CD4-positive, alpha-beta T cell (primary cell): ENCODE measurements at regions not wholly inside any gene's neighbourhood (a gene's known extent, or its start where the extent isn't known, plus 50 kb on each side); places are given as distances from the start of the nearest gene placed in this dataset.

Source experiments
- ATAC-seq: fragments of 200-7000 bp; cut with Tn5 transposase; one replicate; pipeline ENCODE4 v1.10.0; 2022; ENCODE audit warnings: mild to moderate bottlenecking; ENCODE audit not compliant: poor library complexity
- CTCF ChIA-PET: fragments of 350-600 bp; sonication (Branson Sonifier 250); formaldehyde crosslinking; loops from one replicate; lab custom pipeline; 2021; ENCODE audit warnings: antibody characterized with exemption, inconsistent platforms; lab: Charles Lee
- POLR2A ChIA-PET: fragments of 350-600 bp; sonication (Branson Sonifier 250); formaldehyde crosslinking; loops from one replicate; lab custom pipeline; 2021; ENCODE audit warnings: antibody characterized with exemption, inconsistent platforms; lab: Charles Lee
- DNase-seq, 14 experiments: peaks; one replicate each; pipeline ENCODE4 v3.0.0-alpha.2; 2013 to 2020; ENCODE audit warnings: mixed read lengths in 2 of 14
- H3K27ac ChIP-seq, 2 donors: one replicate each; pipeline versions ENCODE4 v1.5.1 to v1.7.0; 2013; ENCODE audit warnings: low read length in 2 of 2, low read depth in 1 of 2, mild to moderate bottlenecking in 1 of 2
- H3K27me3 ChIP-seq, 2 experiments: 1 replicate in 1 of 2; 2 replicates in 1 of 2; pipeline versions ENCODE4 v1.6.1 to v1.7.0; 2013; ENCODE audit warnings: low read length in 2 of 2, control low read depth in 1 of 2, mild to moderate bottlenecking in 1 of 2, moderate library complexity in 1 of 2; ENCODE audit not compliant: insufficient read depth in 2 of 2, control insufficient read depth in 1 of 2
- H3K36me3 ChIP-seq: one replicate; pipeline ENCODE4 v1.6.1; 2013; ENCODE audit warnings: low read length, control low read depth; ENCODE audit not compliant: insufficient read depth
- H3K4me1 ChIP-seq: one replicate; pipeline ENCODE4 v1.6.1; 2013; ENCODE audit warnings: low read length, control low read depth; ENCODE audit not compliant: insufficient read depth
- H3K4me3 ChIP-seq: one replicate; pipeline ENCODE4 v1.5.1; 2013; ENCODE audit warnings: mild to moderate bottlenecking, low read length, moderate library complexity
- H3K9me3 ChIP-seq, 2 experiments: 1 replicate in 1 of 2; 2 replicates in 1 of 2; pipeline versions ENCODE4 v1.6.1 to v1.7.0; 2013; ENCODE audit warnings: low read length in 2 of 2, mild to moderate bottlenecking in 2 of 2, control low read depth in 1 of 2, moderate library complexity in 1 of 2; ENCODE audit not compliant: control insufficient read depth in 1 of 2, insufficient read depth in 1 of 2
- H3K27ac Mint-ChIP-seq: one replicate; pipeline ENCODE4 v1.8.0; 2020; ENCODE audit warnings: mixed read lengths
- H3K27me3 Mint-ChIP-seq: one replicate; pipeline ENCODE4 v1.8.0; 2021; ENCODE audit warnings: mixed read lengths
- H3K36me3 Mint-ChIP-seq: one replicate; pipeline ENCODE4 v1.8.0; 2021; ENCODE audit warnings: low read depth, mixed read lengths
- H3K4me1 Mint-ChIP-seq: one replicate; pipeline ENCODE4 v1.8.0; 2021; ENCODE audit warnings: low read depth, mixed read lengths
- H3K4me3 Mint-ChIP-seq: one replicate; pipeline ENCODE4 v1.8.0; 2020; ENCODE audit warnings: mild to moderate bottlenecking, mixed read lengths
- H3K9me3 Mint-ChIP-seq: one replicate; pipeline ENCODE4 v1.8.0; 2020; ENCODE audit warnings: mixed read lengths
- intact Hi-C, 2 experiments: fragments of 100-400 bp; cut with DNase I in 1 of 2; cut with micrococcal nuclease in 1 of 2; formaldehyde crosslinking; loops; one replicate each; pipeline versions ENCODE4 v1.15.1 to v1.9.0; 2023 to 2025; cut with DNase I, micrococcal nuclease
- TF ChIP-seq, protein P1 (sequence below): fragments of 200-600 bp; IDR thresholded peaks from one replicate; pipeline ENCODE4 v1.8.0; 2022; ENCODE audit warnings: antibody characterized with exemption, mild to moderate bottlenecking

DNA sequence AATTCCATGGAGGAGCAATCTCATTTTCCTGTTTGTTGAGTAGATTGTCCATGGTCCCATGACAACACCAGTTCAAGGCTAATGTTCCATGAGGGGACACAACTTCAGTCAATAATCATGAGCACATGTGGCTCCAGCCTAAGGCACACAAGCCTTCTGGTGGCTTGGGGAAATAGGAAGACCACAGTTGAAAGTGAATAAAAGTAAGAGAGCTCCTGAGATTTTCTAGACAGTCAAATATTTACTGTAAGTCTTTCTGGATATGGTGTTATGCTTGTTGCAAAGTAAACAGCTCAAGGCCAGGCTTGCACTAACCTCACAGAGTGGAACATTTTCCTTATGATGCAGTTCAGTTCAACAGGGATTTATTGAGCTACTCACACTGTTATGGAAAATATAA is 206.9 kb upstream of the SLC38A2 start:
- peaks cover 10% of the 10 kb centered on the region for H3K9me3 Mint-ChIP-seq
- TF ChIP-seq, protein P1, sequence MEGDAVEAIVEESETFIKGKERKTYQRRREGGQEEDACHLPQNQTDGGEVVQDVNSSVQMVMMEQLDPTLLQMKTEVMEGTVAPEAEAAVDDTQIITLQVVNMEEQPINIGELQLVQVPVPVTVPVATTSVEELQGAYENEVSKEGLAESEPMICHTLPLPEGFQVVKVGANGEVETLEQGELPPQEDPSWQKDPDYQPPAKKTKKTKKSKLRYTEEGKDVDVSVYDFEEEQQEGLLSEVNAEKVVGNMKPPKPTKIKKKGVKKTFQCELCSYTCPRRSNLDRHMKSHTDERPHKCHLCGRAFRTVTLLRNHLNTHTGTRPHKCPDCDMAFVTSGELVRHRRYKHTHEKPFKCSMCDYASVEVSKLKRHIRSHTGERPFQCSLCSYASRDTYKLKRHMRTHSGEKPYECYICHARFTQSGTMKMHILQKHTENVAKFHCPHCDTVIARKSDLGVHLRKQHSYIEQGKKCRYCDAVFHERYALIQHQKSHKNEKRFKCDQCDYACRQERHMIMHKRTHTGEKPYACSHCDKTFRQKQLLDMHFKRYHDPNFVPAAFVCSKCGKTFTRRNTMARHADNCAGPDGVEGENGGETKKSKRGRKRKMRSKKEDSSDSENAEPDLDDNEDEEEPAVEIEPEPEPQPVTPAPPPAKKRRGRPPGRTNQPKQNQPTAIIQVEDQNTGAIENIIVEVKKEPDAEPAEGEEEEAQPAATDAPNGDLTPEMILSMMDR: no peak
- peaks cover 23% of the 10 kb centered on the region for H3K4me1 Mint-ChIP-seq
- H3K27ac Mint-ChIP-seq: no peak overlapping the region
- H3K9me3 ChIP-seq: peaks cover 0 to 11% of the 10 kb centered on the region in 2 experiments
- H3K4me3 ChIP-seq: no peak overlapping the region
- H3K4me3 Mint-ChIP-seq: no peak overlapping the region
- no peak overlapping the region for H3K27ac ChIP-seq
- no peaks in the 10 kb centered on the region for H3K36me3 ChIP-seq
- ChIA-PET CTCF (no interaction called here), POLR2A (no interaction called here)
- ATAC-seq: no peak
- DNase-seq: no peak
- peaks cover 32% of the 10 kb centered on the region for H3K36me3 Mint-ChIP-seq
- H3K27me3 Mint-ChIP-seq: no peaks in the 10 kb centered on the region
- intact Hi-C loops: no loop called here
- no peaks in the 10 kb centered on the region for H3K4me1 ChIP-seq
- H3K27me3 ChIP-seq: no peaks in the 10 kb centered on the region

GRCh38 chr12:46578190-46578982 is 205.8 kb upstream of the SLC38A2 start:
- Histone ChIP-seq H3K36me3 (no peaks in the 10 kb centered on the region), H3K27me3 (no peaks in the 10 kb centered on the region), H3K4me3 (no peak overlapping the region), H3K9me3 (peaks cover 0 to under 1% of the 10 kb centered on the region in 2 experiments), H3K4me1 (no peaks in the 10 kb centered on the region), H3K27ac (no peak overlapping the region)
- intact Hi-C loops: no loop called here
- H3K4me3 Mint-ChIP-seq: no peak overlapping the region
- CTCF ChIA-PET: no interaction called here
- no peak overlapping the region for H3K27ac Mint-ChIP-seq
- H3K36me3 Mint-ChIP-seq: peaks cover 22% of the 10 kb centered on the region
- peaks cover 3% of the 10 kb centered on the region for H3K9me3 Mint-ChIP-seq
- POLR2A ChIA-PET: interaction anchor here (0.8 kb wide), 1 partner anchor 24 kb away, joined by 3 read pairs; no protein-coding TSS in a partner anchor
- no peaks in the 10 kb centered on the region for H3K27me3 Mint-ChIP-seq
- H3K4me1 Mint-ChIP-seq: peaks cover 13% of the 10 kb centered on the region
- TF ChIP-seq, protein P1: no peak
- DNase-seq (no peak), ATAC-seq (no peak)

DNA sequence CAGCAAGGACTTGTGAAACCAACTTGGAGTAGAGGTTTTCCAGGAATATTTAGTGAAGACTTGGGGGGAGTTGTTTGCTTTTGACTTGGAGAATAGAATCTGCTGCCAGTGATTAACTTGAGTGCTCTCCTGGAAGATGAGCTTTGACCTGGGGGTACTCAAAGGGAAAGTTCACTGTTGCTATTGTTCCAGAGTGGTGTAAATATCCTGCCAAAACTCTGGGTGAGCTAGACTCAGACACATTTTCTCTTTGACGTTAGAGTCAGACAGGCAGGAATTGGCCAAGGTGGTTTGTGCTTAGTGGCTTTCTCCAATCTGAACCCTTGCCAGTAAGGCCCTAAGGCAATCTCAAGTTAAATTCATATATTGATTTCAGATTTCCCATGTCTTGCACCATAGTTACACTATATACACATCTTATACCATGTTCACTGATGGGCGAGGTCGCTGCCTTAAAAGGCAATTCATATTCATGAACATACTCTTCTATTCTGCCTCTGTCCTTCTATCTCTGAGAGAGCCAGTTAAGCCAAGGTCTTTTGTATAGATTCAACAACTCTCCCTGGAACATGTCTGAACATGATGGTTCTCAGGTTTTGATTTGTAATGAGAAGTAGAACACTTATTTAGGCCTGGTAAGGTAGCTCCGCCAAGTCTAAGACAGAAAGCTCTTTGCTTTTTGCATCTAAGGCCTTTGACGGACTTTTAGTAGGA is 204.6 kb upstream of the SLC38A2 start:
- ChIA-PET CTCF (no interaction called here), POLR2A (interaction anchor here (0.8 kb wide), 1 partner anchor 23 kb away, joined by 3 read pairs; no protein-coding TSS in a partner anchor)
- TF ChIP-seq, protein P1: no peak
- H3K27ac ChIP-seq: no peak overlapping the region
- no peak overlapping the region for H3K4me3 ChIP-seq
- no peaks in the 10 kb centered on the region for H3K36me3 ChIP-seq
- DNase-seq (no peak), ATAC-seq (no peak)
- H3K9me3 Mint-ChIP-seq: no peaks in the 10 kb centered on the region
- H3K9me3 ChIP-seq: no peaks in the 10 kb centered on the region
- H3K4me1 ChIP-seq: no peaks in the 10 kb centered on the region
- no peak overlapping the region for H3K4me3 Mint-ChIP-seq
- H3K27ac Mint-ChIP-seq: no peak overlapping the region
- H3K4me1 Mint-ChIP-seq: peaks cover 3% of the 10 kb centered on the region
- intact Hi-C loops: no loop called here
- no peaks in the 10 kb centered on the region for H3K27me3 Mint-ChIP-seq
- peaks cover 10% of the 10 kb centered on the region for H3K36me3 Mint-ChIP-seq
- no peaks in the 10 kb centered on the region for H3K27me3 ChIP-seq
